C4-2B (cell line): ENCODE measurements at regions not wholly inside any gene's neighbourhood (a gene's known extent, or its start where the extent isn't known, plus 50 kb on each side); places are given as distances from the start of the nearest gene placed in this dataset.

ENCODE experiments used
- H3K27ac ChIP-seq: fragments of 450-650 bp; 2 replicates; pipeline ENCODE4 v1.5.1; 2017
- CTCF ChIP-seq: fragments of 450-650 bp; conservative IDR thresholded peaks from 2 replicates; pipeline ENCODE4 v1.5.1; 2017; ENCODE audit warnings: mild to moderate bottlenecking
- ZFX ChIP-seq: fragments of 450-650 bp; IDR thresholded peaks from 2 replicates; pipeline ENCODE4 v1.6.1; 2017

DNA sequence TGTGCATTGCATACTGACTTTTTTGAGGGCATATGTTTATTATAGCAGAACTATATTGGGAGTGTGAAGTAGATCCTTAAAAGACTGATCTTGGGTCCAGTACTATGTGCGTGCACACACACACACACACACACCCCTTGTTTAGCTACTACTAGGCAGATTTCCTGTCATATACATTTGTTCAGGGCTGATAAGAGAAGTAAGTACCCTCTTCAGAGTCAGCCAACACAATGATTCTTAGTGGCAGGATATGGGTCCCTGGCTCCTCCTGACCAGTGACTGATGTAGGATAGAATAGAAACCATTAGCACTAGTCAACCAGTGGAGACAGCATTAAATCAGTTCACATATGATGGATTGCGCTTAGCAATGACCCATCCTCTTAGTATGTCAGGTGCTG is 76.2 kb upstream of the MIER3 start:
- no peak overlapping the region for H3K27ac ChIP-seq
- TF ChIP-seq ZFX (no peak), CTCF (no peak)

GRCh38 chr5:57032151-57032551 is 80.2 kb upstream of the MIER3 start:
- TF ChIP-seq ZFX (no peak), CTCF (no peak)
- H3K27ac ChIP-seq = no peak overlapping the region

DNA sequence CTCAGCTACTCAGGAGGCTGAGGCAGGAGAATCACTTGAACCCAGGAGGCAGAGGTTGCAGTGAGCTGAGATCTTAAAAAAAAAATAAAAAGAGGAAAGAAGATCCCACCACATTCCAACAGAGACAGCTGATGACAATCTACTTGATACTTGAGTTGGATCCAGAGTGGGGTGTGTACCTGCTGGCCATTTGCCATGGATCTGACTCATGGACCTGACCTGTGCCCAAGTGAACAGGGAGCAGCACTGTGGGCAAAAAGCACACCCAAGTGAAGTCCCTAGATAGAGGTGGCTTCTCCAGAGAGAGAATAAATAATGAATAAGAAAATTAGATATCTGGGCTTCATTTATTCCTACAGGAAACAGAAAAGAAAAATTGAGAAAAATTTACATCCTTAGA is 81.2 kb upstream of the MIER3 start:
- no peak for TF ChIP-seq CTCF
- no peak for TF ChIP-seq ZFX
- H3K27ac ChIP-seq = no peak overlapping the region

DNA sequence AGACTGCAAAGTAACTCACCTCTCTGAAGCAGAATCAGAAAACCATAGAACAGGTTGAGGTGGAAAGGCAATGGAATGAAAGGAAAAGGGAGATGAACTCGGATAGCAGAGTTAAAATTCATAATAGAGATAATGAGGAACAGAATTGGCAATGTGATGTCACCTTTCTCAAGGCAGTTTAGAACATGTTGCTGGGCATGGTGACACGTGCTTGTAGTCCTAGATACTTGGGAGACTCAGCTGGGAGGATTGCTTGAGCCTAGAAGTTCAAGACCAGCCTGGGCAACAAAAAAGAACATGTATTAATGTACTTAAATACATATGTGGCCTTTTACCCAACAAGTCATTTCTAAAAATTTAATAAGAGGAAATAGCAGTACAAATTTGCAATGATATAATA is 81.6 kb upstream of the MIER3 start:
- no peak overlapping the region for H3K27ac ChIP-seq
- TF ChIP-seq CTCF = no peak
- TF ChIP-seq ZFX = no peak

GRCh38 chr5:57034201-57034916 is 82.4 kb upstream of the MIER3 start:
- TF ChIP-seq ZFX (no peak), CTCF (no peak)

DNA sequence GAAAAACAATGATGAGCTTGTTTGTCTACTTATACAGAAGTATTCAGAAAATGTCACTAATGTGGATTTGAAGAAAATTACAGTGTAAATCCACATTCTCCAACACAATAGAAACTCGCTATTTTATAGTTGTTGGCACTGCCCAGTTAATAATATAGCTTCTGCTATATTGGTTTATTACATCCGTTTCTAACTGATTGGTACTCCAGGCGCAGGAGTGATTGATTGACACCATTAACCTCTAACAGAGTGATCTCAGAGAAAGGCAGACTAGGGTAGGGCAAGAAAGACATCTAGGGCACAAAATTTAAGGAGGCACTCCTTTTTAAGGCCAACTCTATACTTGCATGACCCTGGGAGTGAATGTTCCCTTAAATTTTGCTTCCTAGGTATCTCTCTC is 84.0 kb upstream of the MIER3 start:
- TF ChIP-seq CTCF = no peak
- no peak for TF ChIP-seq ZFX

More at GRCh38 chr5:57034201-57034916, 82.4 kb upstream of the MIER3 start:
- H3K27ac ChIP-seq = no peak overlapping the region

DNA sequence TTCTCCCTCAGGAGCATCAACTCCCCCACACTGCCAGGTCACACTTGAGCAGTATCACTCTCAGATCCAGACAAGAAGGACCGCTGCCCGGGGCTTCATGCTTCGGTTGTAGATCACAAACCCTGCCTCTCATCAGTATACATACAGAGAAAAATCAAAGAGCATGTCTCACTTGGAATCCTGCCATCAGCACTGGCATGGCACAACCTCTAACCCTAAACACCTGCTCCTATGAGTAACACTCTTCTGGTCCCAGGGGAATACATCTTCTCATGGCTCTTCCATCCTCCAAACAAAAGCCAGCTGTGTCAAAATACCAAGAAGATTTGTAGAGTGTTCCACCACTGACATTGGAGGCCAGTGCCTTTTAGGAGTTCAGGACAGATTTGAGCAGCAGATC is 84.8 kb upstream of the MIER3 start:
- TF ChIP-seq ZFX (no peak), CTCF (no peak)

More for the DNA sequence above, 84.0 kb upstream of the MIER3 start:
- H3K27ac ChIP-seq = no peak overlapping the region

More for the DNA sequence above, 84.8 kb upstream of the MIER3 start:
- no peak overlapping the region for H3K27ac ChIP-seq
